ENCODE measurements at regions not wholly inside any gene's neighbourhood (a gene's known extent, or its start where the extent isn't known, plus 50 kb on each side); places are given as distances from the start of the nearest gene placed in this dataset.

DNA sequence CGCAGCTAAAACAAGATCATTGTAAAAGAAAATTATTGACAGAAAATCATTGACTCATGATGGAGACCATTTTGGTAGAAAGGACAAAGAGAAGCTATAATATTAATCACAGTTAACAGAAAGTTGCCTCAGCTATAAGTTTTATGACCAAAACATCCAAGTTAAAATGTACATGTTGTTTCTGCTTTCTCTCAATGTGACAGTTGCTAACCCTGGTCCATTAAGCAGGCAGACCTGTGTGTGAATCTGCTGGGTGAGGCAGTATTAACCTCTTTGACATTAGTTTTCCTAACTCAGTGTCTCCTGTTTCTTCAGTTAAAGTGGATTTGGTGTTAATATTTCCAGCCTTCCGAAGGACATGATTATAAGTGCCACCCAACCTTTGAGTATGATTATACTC lies 94.8 kb upstream of the DCLK2 start:
- no peaks in the 10 kb centered on the region for H3K9me3 ChIP-seq
- ATAC-seq (no peak), DNase-seq (no peak)
- H3K27me3 ChIP-seq = no peaks in the 10 kb centered on the region
- H3K27ac ChIP-seq = no peak overlapping the region
- H3K4me3 ChIP-seq = no peak overlapping the region
- TF ChIP-seq, protein P1, sequence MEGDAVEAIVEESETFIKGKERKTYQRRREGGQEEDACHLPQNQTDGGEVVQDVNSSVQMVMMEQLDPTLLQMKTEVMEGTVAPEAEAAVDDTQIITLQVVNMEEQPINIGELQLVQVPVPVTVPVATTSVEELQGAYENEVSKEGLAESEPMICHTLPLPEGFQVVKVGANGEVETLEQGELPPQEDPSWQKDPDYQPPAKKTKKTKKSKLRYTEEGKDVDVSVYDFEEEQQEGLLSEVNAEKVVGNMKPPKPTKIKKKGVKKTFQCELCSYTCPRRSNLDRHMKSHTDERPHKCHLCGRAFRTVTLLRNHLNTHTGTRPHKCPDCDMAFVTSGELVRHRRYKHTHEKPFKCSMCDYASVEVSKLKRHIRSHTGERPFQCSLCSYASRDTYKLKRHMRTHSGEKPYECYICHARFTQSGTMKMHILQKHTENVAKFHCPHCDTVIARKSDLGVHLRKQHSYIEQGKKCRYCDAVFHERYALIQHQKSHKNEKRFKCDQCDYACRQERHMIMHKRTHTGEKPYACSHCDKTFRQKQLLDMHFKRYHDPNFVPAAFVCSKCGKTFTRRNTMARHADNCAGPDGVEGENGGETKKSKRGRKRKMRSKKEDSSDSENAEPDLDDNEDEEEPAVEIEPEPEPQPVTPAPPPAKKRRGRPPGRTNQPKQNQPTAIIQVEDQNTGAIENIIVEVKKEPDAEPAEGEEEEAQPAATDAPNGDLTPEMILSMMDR (IDR thresholded peaks at IDR 0.05) = no peak
- no peaks in the 10 kb centered on the region for H3K36me3 ChIP-seq
- no peaks in the 10 kb centered on the region for H3K4me1 ChIP-seq
- intact Hi-C loops (cut with DNase I) = no loop called here

DNA sequence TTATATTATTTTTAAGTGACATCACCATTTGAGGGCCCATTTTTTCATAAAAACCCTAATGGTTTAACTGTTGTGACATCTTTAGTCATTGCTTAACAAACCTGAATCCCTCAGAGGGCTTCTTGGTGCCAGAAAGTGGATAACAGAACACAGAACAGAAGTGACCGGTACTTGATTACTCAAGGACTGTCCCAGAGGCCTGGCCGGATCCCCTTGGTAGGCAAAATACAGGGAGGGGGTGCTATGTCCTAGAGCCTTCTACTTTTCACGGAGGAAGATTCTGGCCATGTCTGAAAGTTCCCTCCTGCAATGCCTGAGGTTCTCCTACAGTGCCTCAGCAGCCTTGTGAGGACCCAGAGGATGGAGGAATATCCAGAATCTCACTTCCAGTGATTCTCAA lies 94.3 kb upstream of the DCLK2 start:
- no peaks in the 10 kb centered on the region for H3K36me3 ChIP-seq
- no peaks in the 10 kb centered on the region for H3K9me3 ChIP-seq
- TF ChIP-seq, protein P1 (IDR thresholded peaks at IDR 0.05) = no peak
- ATAC-seq = no peak
- no peak overlapping the region for H3K27ac ChIP-seq
- no peaks in the 10 kb centered on the region for H3K27me3 ChIP-seq
- no peaks in the 10 kb centered on the region for H3K4me1 ChIP-seq
- no peak for DNase-seq
- intact Hi-C loops (cut with DNase I) = no loop called here
- H3K4me3 ChIP-seq = no peak overlapping the region

DNA sequence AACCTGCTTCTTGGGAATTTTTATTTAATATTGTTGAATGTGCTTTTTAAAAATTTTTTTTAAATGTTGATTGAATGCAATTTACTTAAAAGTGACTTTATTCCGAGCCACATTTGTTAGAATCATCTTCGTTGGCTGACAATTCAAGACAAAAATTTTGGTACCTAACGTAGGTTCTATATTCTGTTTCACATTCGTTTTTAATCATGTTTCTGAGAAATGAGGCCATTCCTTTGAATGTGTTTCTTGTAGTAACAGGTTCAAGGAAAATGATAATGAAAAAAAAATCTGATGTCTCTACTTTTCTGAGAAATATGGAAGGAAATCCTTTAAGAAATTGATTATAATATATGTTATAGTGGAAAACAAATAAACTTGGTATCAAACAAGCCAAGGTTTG lies 92.3 kb upstream of the DCLK2 start:
- ATAC-seq = no peak
- DNase-seq = no peak
- Histone ChIP-seq H3K36me3 (no peaks in the 10 kb centered on the region), H3K4me3 (no peak overlapping the region), H3K27me3 (no peaks in the 10 kb centered on the region), H3K9me3 (no peaks in the 10 kb centered on the region), H3K27ac (no peak overlapping the region), H3K4me1 (no peaks in the 10 kb centered on the region)
- TF ChIP-seq, protein P1 (IDR thresholded peaks at IDR 0.05) = no peak
- intact Hi-C loops (cut with DNase I) = no loop called here

DNA sequence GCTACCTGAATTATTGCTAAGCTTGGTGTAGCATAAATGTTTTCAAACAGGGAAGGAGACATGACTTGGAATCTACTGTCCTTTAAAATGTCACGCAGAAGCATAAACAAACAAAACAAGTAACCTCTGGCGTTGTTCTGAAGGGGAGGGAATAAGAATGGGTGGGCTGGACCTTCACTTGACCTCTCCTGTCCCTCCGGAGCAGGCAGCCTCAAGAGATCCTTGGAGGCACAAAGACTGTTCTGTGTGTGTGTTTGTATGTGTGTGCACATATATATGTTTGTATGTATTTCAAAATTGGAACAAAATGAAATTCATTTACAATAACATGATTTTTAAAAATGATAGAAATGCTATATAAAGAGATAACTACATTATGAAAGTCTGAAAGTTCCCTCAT lies 91.3 kb upstream of the DCLK2 start:
- H3K4me3 ChIP-seq = no peak overlapping the region
- no peaks in the 10 kb centered on the region for H3K36me3 ChIP-seq
- H3K27me3 ChIP-seq = no peaks in the 10 kb centered on the region
- H3K27ac ChIP-seq = no peak overlapping the region
- H3K9me3 ChIP-seq = no peaks in the 10 kb centered on the region
- no peak for ATAC-seq
- no peaks in the 10 kb centered on the region for H3K4me1 ChIP-seq
- intact Hi-C loops (cut with DNase I) = no loop called here
- DNase-seq = no peak
- TF ChIP-seq, protein P1 (IDR thresholded peaks at IDR 0.05) = no peak

DNA sequence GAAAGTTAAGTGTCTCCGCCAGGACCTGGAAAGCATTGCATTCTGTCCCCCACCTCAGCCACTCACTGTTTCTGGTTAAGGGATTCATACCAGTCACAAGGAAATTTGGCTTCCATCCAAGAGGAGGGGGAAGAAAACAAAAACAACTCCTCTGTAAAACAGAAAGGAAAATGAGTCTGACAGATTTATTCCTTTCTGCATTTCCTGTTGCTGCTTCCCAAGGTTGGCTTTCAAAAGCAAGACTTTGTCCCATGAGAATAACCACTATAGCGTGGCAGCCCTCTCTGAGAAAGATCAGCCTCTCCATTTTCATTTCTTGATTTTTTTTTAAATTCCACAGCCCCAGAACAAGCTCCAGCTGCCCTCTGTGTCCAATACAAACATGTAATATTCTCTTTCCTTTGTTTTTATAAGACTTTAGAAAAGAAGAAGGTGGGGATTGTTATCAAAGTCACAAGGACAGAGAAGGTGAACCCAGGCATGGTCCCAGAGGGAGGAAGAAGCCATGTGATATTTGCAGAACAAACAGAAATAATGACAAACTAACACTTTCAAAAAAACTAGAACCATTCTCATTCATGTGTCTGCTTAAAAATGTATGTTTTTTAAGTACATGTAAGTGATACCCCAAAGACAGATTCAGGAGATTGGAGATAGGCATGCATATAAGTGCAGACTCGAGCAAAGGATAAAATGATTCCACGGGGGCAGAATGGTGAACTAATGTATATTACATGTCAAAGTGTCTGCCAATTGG lies 90.7 kb upstream of the DCLK2 start:
- Histone ChIP-seq H3K4me3 (no peak overlapping the region), H3K4me1 (no peaks in the 10 kb centered on the region), H3K27ac (no peak overlapping the region), H3K36me3 (no peaks in the 10 kb centered on the region), H3K9me3 (no peaks in the 10 kb centered on the region), H3K27me3 (no peaks in the 10 kb centered on the region)
- intact Hi-C loops (cut with DNase I) = no loop called here
- DNase-seq = no peak
- TF ChIP-seq, protein P1 (IDR thresholded peaks at IDR 0.05) = no peak
- no peak for ATAC-seq

DNA sequence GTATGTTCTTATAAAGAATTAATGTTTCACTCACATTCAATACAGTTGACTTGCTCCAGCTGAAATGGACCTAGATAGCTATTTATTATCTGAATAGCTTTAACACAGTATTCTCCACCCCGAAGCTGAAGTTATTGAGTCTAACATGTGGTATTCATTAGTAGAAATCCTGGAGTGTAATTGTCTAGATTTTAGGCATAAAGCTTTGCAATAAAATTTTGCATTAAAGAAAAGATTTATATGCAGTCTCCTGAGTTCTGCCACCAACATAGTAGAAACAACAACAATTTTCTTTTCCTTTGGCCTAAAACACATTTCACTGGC lies 90.2 kb upstream of the DCLK2 start:
- H3K27ac ChIP-seq = no peak overlapping the region
- no peak for ATAC-seq
- intact Hi-C loops (cut with DNase I) = no loop called here
- no peaks in the 10 kb centered on the region for H3K36me3 ChIP-seq
- no peaks in the 10 kb centered on the region for H3K4me1 ChIP-seq
- no peak overlapping the region for H3K4me3 ChIP-seq
- no peak for DNase-seq
- H3K9me3 ChIP-seq = no peaks in the 10 kb centered on the region
- H3K27me3 ChIP-seq = no peaks in the 10 kb centered on the region
- TF ChIP-seq, protein P1 (IDR thresholded peaks at IDR 0.05) = no peak
